Calu3 (cell line): ENCODE measurements at regions not wholly inside any gene's neighbourhood (a gene's known extent, or its start where the extent isn't known, plus 50 kb on each side); places are given as distances from the start of the nearest gene placed in this dataset.

Experiments used
- BruUV-seq: library from RNA; stranded (reverse); fragments of 400-500 nt; replicated peaks from 2 replicates; lab custom pipeline; 2021; lab: Mats Ljungman, UMichigan
- CTCF ChIA-PET: fragments of 300-600 bp; sonication (Branson Sonifier 250); formaldehyde crosslinking; loops from one replicate; lab custom pipeline; 2022; ENCODE audit warnings: antibody characterized with exemption; lab: Charles Lee
- DNase-seq: peaks from one replicate; pipeline ENCODE4 v3.0.0; 2022
- H3K27ac Mint-ChIP-seq: one replicate; pipeline ENCODE4 v1.8.0; 2022; ENCODE audit warnings: mixed read lengths; ENCODE audit not compliant: unreplicated experiment
- H3K27me3 Mint-ChIP-seq: one replicate; pipeline ENCODE4 v1.8.0; 2022; ENCODE audit warnings: mixed read lengths; ENCODE audit not compliant: unreplicated experiment
- H3K36me3 Mint-ChIP-seq: one replicate; pipeline ENCODE4 v1.8.0; 2022; ENCODE audit warnings: mild to moderate bottlenecking, moderate library complexity, mixed read lengths; ENCODE audit not compliant: insufficient read depth, unreplicated experiment
- H3K4me1 Mint-ChIP-seq: one replicate; pipeline ENCODE4 v1.8.0; 2022; ENCODE audit warnings: mild to moderate bottlenecking, low read depth, mixed read lengths; ENCODE audit not compliant: unreplicated experiment
- H3K4me3 Mint-ChIP-seq: one replicate; pipeline ENCODE4 v1.8.0; 2022; ENCODE audit warnings: mild to moderate bottlenecking, low read depth, moderate library complexity, mixed read lengths; ENCODE audit not compliant: unreplicated experiment
- H3K9me3 Mint-ChIP-seq: one replicate; pipeline ENCODE4 v1.8.0; 2022; ENCODE audit warnings: low read depth, mixed read lengths; ENCODE audit not compliant: unreplicated experiment
- intact Hi-C: fragments of 100-400 bp; cut with micrococcal nuclease; formaldehyde crosslinking; loops from one replicate; pipeline ENCODE4 v1.10.0; 2022; ENCODE audit not compliant: unreplicated experiment
- TF ChIP-seq, protein P1 (sequence below): fragments of 200-600 bp; IDR thresholded peaks from one replicate; pipeline ENCODE4 v1.8.0; 2022; ENCODE audit warnings: antibody characterized with exemption; ENCODE audit not compliant: unreplicated experiment

DNA sequence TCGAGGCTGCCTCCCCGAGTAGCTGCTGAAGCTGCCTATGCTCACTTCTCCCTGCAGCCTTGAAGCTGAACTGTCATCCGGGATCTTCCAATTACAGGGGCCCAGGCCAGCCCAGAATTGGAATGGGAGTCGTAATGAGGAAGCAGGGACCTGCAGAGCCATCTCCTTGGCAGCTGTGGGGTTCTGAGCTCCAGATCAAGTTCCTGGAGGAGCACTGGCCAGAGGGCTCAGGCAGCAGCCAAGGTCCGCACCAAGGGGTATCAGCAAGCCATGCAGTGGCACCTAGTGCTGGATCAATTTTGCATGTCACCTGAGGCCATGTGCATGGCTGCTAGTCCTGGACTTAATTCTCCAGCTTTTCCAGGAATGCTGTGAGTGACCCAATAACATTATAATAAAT lies 163.2 kb upstream of the TSHZ2 start:
- Mint-ChIP-seq H3K9me3 (no peaks in the 10 kb centered on the region), H3K36me3 (no peaks in the 10 kb centered on the region), H3K27ac (no peak overlapping the region), H3K27me3 (peaks cover 17% of the 10 kb centered on the region), H3K4me1 (no peaks in the 10 kb centered on the region), H3K4me3 (no peak overlapping the region)
- CTCF ChIA-PET: no interaction called here
- BruUV-seq: no TSS peak
- no peak for DNase-seq
- intact Hi-C loops: no loop called here
- TF ChIP-seq, protein P1, sequence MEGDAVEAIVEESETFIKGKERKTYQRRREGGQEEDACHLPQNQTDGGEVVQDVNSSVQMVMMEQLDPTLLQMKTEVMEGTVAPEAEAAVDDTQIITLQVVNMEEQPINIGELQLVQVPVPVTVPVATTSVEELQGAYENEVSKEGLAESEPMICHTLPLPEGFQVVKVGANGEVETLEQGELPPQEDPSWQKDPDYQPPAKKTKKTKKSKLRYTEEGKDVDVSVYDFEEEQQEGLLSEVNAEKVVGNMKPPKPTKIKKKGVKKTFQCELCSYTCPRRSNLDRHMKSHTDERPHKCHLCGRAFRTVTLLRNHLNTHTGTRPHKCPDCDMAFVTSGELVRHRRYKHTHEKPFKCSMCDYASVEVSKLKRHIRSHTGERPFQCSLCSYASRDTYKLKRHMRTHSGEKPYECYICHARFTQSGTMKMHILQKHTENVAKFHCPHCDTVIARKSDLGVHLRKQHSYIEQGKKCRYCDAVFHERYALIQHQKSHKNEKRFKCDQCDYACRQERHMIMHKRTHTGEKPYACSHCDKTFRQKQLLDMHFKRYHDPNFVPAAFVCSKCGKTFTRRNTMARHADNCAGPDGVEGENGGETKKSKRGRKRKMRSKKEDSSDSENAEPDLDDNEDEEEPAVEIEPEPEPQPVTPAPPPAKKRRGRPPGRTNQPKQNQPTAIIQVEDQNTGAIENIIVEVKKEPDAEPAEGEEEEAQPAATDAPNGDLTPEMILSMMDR: no peak

DNA sequence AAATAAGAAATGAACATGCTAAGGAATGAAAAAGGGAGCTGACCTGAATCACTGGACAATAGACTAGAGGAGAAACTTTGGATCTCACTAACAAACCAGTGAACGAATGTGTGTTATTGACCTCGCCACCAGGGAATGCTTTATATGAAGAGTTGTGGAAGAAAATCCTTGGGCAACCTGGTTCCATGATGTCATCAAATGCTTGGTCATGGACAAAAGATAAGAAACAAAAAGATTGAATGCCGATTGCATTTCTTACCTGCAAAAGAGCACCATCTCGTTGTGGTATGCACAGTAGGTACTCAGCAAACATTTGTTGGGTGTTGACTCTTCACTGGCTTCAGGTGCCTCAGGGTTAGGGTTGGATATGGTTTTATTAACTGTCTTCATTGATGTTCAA lies 165.2 kb upstream of the TSHZ2 start:
- H3K9me3 Mint-ChIP-seq: no peaks in the 10 kb centered on the region
- intact Hi-C loops: no loop called here
- BruUV-seq: no TSS peak
- CTCF ChIA-PET: no interaction called here
- no peak overlapping the region for H3K27ac Mint-ChIP-seq
- DNase-seq: no peak
- H3K4me3 Mint-ChIP-seq: no peak overlapping the region
- TF ChIP-seq, protein P1: no peak
- no peaks in the 10 kb centered on the region for H3K4me1 Mint-ChIP-seq
- peaks cover 17% of the 10 kb centered on the region for H3K27me3 Mint-ChIP-seq
- H3K36me3 Mint-ChIP-seq: no peaks in the 10 kb centered on the region

DNA sequence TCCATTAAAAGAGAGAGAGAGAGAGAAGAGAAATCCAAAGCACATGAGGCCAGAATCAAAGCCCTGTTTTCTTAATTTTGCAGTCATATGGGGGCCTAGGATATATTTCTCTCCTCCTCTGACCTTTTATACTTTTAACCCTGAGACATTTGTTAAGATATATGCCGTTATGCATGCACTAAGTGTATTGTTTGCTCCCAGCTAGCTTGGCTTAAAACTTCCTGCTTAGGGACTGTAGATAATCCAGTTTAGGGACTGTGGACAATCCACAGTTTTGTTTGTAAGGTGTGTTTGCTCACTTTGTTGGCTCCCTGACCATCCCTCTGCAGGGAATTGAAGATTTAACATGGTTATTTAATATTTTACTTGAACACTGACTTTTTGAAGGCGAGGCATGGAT lies 166.3 kb upstream of the TSHZ2 start:
- H3K27me3 Mint-ChIP-seq: peaks cover 17% of the 10 kb centered on the region
- H3K4me1 Mint-ChIP-seq: no peaks in the 10 kb centered on the region
- intact Hi-C loops: no loop called here
- no peak overlapping the region for H3K27ac Mint-ChIP-seq
- TF ChIP-seq, protein P1: no peak
- no peaks in the 10 kb centered on the region for H3K9me3 Mint-ChIP-seq
- DNase-seq: no peak
- CTCF ChIA-PET: interaction anchor here (0.6 kb wide), 1 partner anchor 1119 kb away, joined by 3 read pairs; no protein-coding TSS in a partner anchor
- H3K36me3 Mint-ChIP-seq: no peaks in the 10 kb centered on the region
- no TSS peak for BruUV-seq
- H3K4me3 Mint-ChIP-seq: no peak overlapping the region

DNA sequence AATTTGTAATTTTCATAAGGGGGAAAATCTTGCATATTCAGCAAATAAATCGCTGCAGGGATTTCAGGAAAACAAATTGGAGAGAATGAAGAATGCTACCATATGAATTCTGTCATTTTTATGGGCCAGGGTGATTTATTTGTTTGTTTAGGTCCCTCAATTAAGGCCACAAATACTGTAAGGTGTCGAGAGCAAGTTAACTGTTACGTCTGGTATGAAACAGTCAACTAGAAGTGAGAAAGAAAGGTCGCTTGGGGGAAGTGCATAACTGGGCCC lies 166.9 kb upstream of the TSHZ2 start:
- TF ChIP-seq, protein P1: no peak
- CTCF ChIA-PET: no interaction called here
- Mint-ChIP-seq H3K27ac (no peak overlapping the region), H3K36me3 (no peaks in the 10 kb centered on the region), H3K4me1 (no peaks in the 10 kb centered on the region), H3K9me3 (peaks cover 3% of the 10 kb centered on the region), H3K27me3 (peaks cover 17% of the 10 kb centered on the region), H3K4me3 (no peak overlapping the region)
- no peak for DNase-seq
- intact Hi-C loops: no loop called here
- BruUV-seq: no TSS peak
